Effector memory CD8-positive, alpha-beta T cell (primary cell): ENCODE measurements at regions not wholly inside any gene's neighbourhood (a gene's known extent, or its start where the extent isn't known, plus 50 kb on each side); places are given as distances from the start of the nearest gene placed in this dataset.

ENCODE experiments used
- ATAC-seq: fragments of 150-1000 bp; cut with Tn5 transposase; replicated peaks from 2 replicates; pipeline ENCODE4 v1.10.0; 2021; ENCODE audit warnings: mild to moderate bottlenecking, moderate library complexity
- DNase-seq, 3 experiments: peaks; one replicate each; pipeline ENCODE4 v3.0.0; 2021
- H3K27ac Mint-ChIP-seq, 2 donors: one replicate each; pipeline ENCODE4 v1.8.0; 2022; ENCODE audit warnings: mild to moderate bottlenecking in 2 of 2, mixed read lengths in 2 of 2, moderate library complexity in 2 of 2
- H3K27me3 Mint-ChIP-seq, 2 donors: one replicate each; pipeline ENCODE4 v1.8.0; 2022; ENCODE audit warnings: mixed read lengths in 2 of 2
- H3K36me3 Mint-ChIP-seq: one replicate; pipeline ENCODE4 v1.8.0; 2022; ENCODE audit warnings: mild to moderate bottlenecking, moderate library complexity, mixed read lengths; ENCODE audit not compliant: insufficient read depth
- H3K4me1 Mint-ChIP-seq, 2 donors: one replicate each; pipeline ENCODE4 v1.8.0; 2022; ENCODE audit warnings: low read depth in 2 of 2, mixed read lengths in 2 of 2
- H3K4me3 Mint-ChIP-seq, 2 donors: one replicate each; pipeline ENCODE4 v1.8.0; 2022; ENCODE audit warnings: mild to moderate bottlenecking in 2 of 2, mixed read lengths in 2 of 2, moderate library complexity in 2 of 2
- H3K9me3 Mint-ChIP-seq, 2 donors: one replicate each; pipeline ENCODE4 v1.8.0; 2022; ENCODE audit warnings: mixed read lengths in 2 of 2

DNA sequence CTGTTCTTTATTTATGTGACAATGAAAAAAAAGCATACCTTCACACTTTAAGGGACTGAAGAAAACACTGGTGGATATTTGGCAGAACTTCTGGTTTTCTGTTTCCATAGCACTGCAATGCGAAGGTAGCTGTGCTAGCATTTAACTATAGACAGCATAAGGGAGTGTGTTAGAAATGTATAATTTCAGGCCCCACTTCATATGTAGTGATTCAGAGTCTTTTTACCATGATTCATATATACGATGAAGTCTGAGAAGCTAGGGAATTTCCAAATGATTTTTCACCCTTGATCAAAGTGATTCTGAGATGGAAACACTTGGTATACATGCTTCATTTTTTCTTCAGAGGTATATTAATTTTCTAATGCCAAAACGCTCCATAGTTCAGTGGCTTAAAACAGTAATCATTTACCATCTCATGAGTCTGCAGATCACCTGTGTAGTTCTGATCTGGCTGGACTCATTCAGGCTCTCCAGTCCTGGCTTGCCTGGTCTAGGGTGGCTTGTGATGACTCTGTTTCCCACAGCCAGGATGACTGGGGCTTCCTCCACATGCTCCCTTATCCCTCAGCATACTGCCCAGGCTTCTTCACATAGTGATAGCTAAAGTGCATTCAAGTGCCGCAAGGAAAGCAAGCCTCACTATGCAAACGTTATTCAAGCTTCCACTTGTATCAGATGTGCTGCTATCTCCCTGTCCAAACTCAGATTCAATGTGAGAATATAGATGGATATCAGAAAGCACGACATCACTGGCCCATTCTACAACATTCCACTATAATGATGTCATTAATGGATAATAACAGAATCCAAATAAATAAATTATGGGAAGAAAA is 790.1 kb downstream of the TECRL start:
- ATAC-seq = no peak
- Mint-ChIP-seq H3K4me3 (no peak overlapping the region), H3K9me3 (peaks cover 0 to 11% of the 10 kb centered on the region in 2 donors), H3K36me3 (no peaks in the 10 kb centered on the region), H3K27ac (no peak overlapping the region), H3K4me1 (no peaks in the 10 kb centered on the region), H3K27me3 (no peaks in the 10 kb centered on the region)
- DNase-seq = no peak

DNA sequence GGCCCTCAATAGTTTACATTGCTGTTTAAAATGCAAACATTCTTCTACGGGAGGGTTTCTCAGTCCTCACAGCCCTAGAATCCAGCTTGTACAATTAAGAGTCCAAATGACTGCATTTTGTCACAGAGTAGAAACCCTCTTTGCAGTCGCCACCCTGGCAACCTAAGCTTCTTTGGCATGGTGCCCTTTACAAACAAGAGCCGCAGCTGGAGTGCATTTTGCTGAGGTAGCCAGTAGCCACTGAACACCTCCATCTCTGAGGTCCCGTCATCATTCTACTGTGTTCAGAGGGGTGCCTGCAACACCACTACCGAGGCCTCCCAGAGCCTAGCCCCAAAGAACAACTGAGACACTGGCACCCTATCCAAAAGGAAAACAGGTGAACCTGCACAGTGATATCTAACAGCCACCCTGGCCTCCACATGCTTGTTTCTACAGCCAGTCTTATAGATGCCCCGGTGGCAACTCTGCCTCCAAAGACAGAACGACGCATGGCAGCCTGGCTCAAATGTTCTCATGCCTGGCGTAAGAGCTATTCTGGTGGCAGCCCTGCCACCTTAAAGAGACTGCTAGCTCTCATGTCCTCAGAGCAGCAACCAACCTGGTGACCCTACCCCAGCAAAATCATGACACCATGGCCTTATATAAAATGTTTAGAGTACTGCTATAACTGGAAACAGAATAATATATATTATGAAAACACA is 801.9 kb downstream of the TECRL start:
- no peaks in the 10 kb centered on the region for H3K27me3 Mint-ChIP-seq
- no peaks in the 10 kb centered on the region for H3K36me3 Mint-ChIP-seq
- peaks cover 13 to 22% of the 10 kb centered on the region in 2 donors for H3K9me3 Mint-ChIP-seq
- no peak for DNase-seq
- no peak for ATAC-seq
- H3K4me1 Mint-ChIP-seq = no peaks in the 10 kb centered on the region
- no peak overlapping the region for H3K27ac Mint-ChIP-seq
- H3K4me3 Mint-ChIP-seq = no peak overlapping the region

DNA sequence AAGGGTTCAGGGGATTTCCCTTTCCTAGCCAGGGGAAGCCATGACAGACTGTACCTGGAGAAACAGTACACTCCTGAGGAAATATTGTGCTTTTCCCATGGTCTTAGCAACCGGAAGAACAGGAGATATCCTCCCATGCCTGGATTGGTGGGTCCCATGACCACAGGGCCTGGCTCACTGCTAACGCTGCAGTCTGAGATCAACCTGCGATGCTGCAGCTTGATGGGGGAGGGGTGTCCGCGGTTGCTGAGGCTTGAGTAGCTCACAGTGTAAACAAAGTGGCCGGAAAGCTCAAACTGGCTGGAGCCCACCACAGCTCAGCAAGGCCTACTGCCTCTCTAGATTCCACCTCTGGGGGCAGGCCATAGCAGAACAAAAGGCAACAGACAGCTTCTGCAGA is 819.5 kb downstream of the TECRL start:
- ATAC-seq = no peak
- Mint-ChIP-seq H3K4me1 (no peaks in the 10 kb centered on the region), H3K4me3 (no peak overlapping the region), H3K36me3 (no peaks in the 10 kb centered on the region), H3K27ac (no peak overlapping the region), H3K27me3 (no peaks in the 10 kb centered on the region), H3K9me3 (peaks cover 6 to 23% of the 10 kb centered on the region in 2 donors)
- DNase-seq = no peak

DNA sequence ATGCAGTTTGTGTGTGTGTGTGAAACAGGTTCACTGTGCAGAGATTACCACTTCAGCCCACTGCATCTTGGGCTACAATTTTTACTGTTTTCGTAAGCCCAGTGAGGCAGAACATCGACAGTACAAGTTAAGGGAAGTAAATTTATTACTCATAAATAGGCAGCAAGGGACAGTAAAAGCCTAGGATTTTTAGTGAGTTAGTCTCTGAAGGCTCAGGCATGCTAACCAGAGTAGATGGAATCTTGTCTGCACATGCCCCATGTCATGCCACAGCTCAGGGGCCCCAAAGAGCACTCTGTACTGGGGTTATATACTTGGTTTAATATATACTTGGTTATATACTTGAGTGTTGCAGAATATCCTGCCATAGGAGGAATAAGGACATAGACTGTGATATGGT is 825.7 kb downstream of the TECRL start:
- Mint-ChIP-seq H3K4me1 (no peaks in the 10 kb centered on the region), H3K4me3 (no peak overlapping the region), H3K27ac (no peak overlapping the region), H3K9me3 (peaks cover 5 to 13% of the 10 kb centered on the region in 2 donors), H3K27me3 (no peaks in the 10 kb centered on the region), H3K36me3 (no peaks in the 10 kb centered on the region)
- ATAC-seq = no peak
- DNase-seq = no peak

DNA sequence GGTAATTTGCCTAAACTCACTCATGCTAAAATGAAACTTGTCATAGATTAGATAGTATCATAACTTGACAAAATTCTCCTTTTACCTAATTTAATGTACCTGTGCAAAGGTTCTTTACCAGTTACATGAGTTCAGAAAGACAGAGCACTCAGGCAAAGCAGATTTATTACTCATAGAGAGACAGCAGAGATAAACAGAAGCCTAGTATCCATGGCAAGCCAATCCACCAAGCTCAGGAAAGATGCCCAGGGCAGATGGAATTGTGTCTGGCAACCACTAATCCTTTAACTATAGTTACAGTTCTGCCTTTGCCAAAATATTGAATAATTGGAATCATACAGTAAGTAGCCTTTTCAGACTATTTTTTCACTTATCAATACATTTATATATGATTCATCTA is 826.2 kb downstream of the TECRL start:
- DNase-seq (no peak), ATAC-seq (no peak)
- Mint-ChIP-seq H3K4me1 (no peaks in the 10 kb centered on the region), H3K27me3 (no peaks in the 10 kb centered on the region), H3K9me3 (peaks cover 5 to 17% of the 10 kb centered on the region in 2 donors), H3K36me3 (no peaks in the 10 kb centered on the region), H3K4me3 (no peak overlapping the region), H3K27ac (no peak overlapping the region)

DNA sequence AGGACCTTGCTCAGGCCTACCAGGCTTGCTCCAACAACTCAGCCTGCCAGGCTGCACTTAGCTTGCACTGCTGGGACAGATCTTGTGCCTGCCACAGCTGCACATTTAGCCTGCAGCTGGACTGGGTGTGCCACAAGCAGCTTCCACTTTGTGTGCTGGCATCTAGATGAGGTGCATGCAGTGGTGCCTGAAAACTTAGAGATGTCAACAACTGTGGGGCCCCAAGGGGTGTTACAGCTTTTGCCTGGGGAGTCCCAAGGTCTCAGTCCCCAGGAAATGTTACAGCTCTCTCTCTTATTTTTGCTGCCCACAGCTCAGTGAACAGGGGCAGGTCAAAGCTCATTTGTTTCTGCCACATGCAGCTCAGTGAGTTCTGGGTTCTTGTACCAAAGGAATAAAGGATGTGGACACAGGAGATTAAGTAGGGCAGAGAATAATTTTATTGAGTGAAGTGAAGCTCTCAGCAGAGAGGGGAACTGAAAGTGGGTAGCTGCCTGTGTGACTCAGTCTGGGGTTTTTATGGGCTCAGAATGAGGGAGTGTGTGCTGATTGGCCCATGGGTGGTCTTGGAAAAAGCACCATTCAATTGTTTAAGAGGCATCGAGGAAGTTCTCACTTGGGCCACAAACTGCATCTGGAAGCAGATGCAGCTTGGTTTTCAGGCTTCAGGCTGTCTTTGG is 828.3 kb downstream of the TECRL start:
- Mint-ChIP-seq H3K4me1 (no peaks in the 10 kb centered on the region), H3K27ac (no peak overlapping the region), H3K27me3 (no peaks in the 10 kb centered on the region), H3K4me3 (no peak overlapping the region), H3K9me3 (peaks cover 5 to 19% of the 10 kb centered on the region in 2 donors), H3K36me3 (no peaks in the 10 kb centered on the region)
- ATAC-seq (no peak), DNase-seq (no peak)

DNA sequence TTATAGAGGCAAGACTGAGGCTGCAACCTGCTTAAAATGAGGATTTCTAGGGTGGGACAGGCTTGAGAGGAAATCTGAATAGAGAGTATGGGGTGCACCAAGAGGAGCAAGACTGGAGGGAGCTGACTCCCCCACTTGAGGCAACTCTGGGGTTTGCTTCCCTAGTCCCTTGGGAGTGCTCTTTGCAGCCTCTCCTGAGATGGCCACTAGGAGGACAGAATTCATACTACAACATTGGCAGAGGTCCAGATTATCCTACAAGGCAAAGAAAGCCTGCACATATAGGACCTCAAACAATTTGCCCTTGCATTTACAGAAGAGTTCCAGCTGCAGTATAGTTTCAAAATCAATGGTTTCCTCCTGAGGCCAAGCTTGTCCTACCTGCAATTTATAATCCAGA is 830.9 kb downstream of the TECRL start:
- Mint-ChIP-seq H3K9me3 (peaks cover 5 to 15% of the 10 kb centered on the region in 2 donors), H3K36me3 (no peaks in the 10 kb centered on the region), H3K27me3 (no peaks in the 10 kb centered on the region), H3K4me1 (no peaks in the 10 kb centered on the region), H3K4me3 (no peak overlapping the region), H3K27ac (no peak overlapping the region)
- no peak for DNase-seq
- no peak for ATAC-seq

DNA sequence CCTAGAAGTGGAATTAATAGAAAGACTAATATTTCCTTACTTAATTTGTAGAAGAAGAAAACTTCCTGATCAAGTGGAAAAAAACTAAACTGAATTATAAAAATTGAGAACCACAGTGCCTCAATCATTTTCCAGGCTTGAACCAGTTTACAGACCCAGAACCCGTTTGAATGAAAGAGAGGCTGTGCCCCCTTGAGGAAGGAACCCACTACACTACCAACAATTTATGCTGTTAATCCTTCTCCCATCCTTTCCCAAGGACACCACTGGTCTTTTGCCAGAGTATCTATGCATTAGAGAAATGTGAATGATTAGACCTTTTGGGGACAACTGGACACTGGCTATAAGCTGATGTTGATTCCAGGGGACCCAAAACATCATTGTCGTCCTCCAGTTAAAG is 842.6 kb downstream of the TECRL start:
- no peak for ATAC-seq
- Mint-ChIP-seq H3K9me3 (peaks cover 3 to 5% of the 10 kb centered on the region in 2 donors), H3K4me1 (no peaks in the 10 kb centered on the region), H3K36me3 (no peaks in the 10 kb centered on the region), H3K4me3 (no peak overlapping the region), H3K27me3 (no peaks in the 10 kb centered on the region), H3K27ac (no peak overlapping the region)
- no peak for DNase-seq

DNA sequence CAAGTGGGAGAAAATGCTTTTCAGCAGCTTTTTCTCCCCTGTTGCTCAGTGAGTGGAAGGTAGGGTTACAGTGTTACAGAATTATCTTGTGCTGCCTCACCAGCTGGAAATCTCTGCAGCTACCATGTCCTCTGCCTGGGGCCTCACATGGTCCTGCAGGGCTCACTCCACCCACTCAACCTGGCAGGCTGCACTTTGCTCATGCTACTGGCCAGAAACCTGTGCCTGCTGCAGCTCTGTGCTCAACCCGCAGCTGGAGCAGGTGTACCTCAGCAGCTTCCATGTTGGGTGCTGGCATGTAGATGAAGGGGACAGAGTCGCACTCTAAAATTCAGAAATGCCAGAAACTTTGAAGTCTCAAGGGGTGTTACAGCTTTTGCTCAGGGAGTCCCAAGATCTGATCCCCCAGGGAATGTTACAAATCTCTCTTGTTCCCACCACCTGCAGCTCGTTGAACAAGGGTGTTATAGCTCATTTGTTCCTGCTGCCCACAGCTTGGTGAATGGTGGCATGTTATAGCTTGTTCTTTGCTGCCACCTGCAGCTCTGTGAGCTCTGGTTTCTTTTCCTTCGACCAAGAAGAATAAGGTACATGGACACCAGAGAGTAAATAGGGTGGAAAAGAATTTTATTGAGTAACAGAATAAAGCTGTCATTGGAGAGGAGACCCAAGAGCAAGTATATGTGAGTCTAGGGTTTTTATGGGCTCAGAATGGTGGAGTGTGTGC is 845.8 kb downstream of the TECRL start:
- ATAC-seq (no peak), DNase-seq (no peak)
- Mint-ChIP-seq H3K4me1 (no peaks in the 10 kb centered on the region), H3K36me3 (no peaks in the 10 kb centered on the region), H3K27me3 (no peaks in the 10 kb centered on the region), H3K4me3 (no peak overlapping the region), H3K27ac (no peak overlapping the region), H3K9me3 (peaks cover 11 to 15% of the 10 kb centered on the region in 2 donors)

DNA sequence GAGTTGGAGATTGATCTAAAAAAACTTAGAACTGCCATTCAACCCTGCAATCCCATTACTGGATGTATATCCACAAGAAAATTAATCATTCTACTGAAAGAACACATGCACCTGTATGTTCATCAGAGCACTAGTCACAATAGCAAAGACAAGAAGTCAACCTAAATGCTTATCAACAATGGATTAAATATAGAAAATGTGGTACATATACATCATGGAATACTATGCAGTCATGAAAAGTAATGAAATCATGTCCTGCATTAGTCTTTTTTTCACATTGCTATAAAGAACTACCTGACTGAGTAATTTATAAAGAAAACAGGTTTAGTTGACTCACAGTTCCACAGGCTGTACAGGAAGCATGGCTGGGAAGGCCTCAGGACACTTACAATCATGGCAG is 850.5 kb downstream of the TECRL start:
- DNase-seq (no peak), ATAC-seq (no peak)
- Mint-ChIP-seq H3K9me3 (peaks cover 13 to 15% of the 10 kb centered on the region in 2 donors), H3K27ac (no peak overlapping the region), H3K36me3 (no peaks in the 10 kb centered on the region), H3K27me3 (no peaks in the 10 kb centered on the region), H3K4me1 (no peaks in the 10 kb centered on the region), H3K4me3 (no peak overlapping the region)

DNA sequence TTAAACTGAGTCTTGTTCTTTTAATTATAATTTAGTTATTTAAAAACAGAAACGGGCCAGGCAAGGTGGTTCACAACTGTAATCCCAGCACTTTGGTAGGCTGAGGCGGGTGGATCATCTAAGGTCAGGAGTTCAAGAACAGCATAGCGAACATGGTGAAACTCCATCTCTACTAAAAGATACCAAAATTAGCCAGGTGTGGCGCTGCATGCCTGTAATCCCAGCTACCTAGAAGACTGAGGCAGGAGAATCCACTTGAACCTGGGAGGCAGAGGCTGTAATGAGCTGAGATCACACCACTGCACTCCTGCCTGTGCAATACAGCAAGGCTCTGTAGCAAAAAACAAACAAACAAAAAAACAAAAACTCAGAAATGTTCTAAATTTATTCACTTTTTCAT is 852.9 kb downstream of the TECRL start:
- no peaks in the 10 kb centered on the region for H3K27me3 Mint-ChIP-seq
- H3K4me3 Mint-ChIP-seq = no peak overlapping the region
- no peak overlapping the region for H3K27ac Mint-ChIP-seq
- H3K9me3 Mint-ChIP-seq = peaks cover 9 to 22% of the 10 kb centered on the region in 2 donors
- ATAC-seq (no peak), DNase-seq (no peak)
- no peaks in the 10 kb centered on the region for H3K36me3 Mint-ChIP-seq
- H3K4me1 Mint-ChIP-seq = no peaks in the 10 kb centered on the region

DNA sequence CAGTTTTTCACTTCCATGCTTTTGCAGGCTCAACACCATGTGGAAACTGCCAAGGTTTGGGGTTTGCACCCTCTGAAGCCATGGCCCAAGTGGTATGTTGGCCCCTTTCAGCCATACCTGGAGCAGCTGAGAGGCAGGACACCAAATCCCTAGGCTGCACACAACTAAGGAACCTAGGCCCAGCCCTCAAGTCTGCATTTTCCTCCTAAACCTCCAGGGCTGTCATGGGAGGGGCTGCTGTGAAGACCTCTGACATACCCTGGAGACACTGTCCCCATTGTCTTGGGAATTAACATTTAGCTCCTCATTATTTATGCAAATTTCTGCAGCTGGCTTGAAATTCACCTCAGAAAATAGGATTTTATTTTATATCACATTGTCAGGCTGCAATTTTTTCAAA is 856.1 kb downstream of the TECRL start:
- no peaks in the 10 kb centered on the region for H3K4me1 Mint-ChIP-seq
- ATAC-seq = no peak
- H3K9me3 Mint-ChIP-seq = peaks cover 0 to 15% of the 10 kb centered on the region in 2 donors
- no peak overlapping the region for H3K27ac Mint-ChIP-seq
- no peak overlapping the region for H3K4me3 Mint-ChIP-seq
- no peaks in the 10 kb centered on the region for H3K36me3 Mint-ChIP-seq
- DNase-seq = no peak
- H3K27me3 Mint-ChIP-seq = no peaks in the 10 kb centered on the region

DNA sequence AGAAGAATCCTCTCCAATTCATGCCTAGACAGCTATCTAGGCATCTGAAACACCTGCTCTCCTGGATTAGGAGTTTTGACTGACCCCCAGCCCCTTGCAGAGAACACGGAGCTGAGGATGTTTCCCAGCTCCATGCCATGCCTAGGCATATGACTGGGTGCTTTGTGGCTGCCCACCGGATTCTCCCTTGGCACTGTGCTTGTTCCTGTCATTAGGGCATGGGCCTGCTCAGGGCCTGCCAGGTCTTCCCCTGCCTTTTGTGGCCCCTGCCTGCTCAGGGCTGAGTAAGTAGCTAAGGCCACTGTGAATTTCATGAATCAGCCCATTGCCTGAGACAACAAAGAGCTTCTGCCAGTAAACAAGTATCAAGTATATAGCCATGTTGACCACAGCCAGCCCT is 867.4 kb downstream of the TECRL start:
- no peaks in the 10 kb centered on the region for H3K27me3 Mint-ChIP-seq
- no peaks in the 10 kb centered on the region for H3K4me1 Mint-ChIP-seq
- no peaks in the 10 kb centered on the region for H3K36me3 Mint-ChIP-seq
- H3K9me3 Mint-ChIP-seq = peaks cover 11 to 17% of the 10 kb centered on the region in 2 donors
- no peak overlapping the region for H3K27ac Mint-ChIP-seq
- ATAC-seq (no peak), DNase-seq (no peak)
- H3K4me3 Mint-ChIP-seq = no peak overlapping the region
